ENCODE measurements at regions not wholly inside any gene's neighbourhood (a gene's known extent, or its start where the extent isn't known, plus 50 kb on each side); places are given as distances from the start of the nearest gene placed in this dataset.

- Histone ChIP-seq H3K4me3 (no peak overlapping the region), H3K27ac (no peak overlapping the region), H3K27me3 (no peaks in the 10 kb centered on the region), H3K9me3 (no peaks in the 10 kb centered on the region), H3K36me3 (no peaks in the 10 kb centered on the region), H3K4me1 (no peaks in the 10 kb centered on the region)
- intact Hi-C loops (cut with DNase I), result no loop called here
- TF ChIP-seq CTCF (IDR thresholded peaks at IDR 0.05), result no peak
- DNase-seq (no peak), ATAC-seq (no peak)
Measured at GRCh38 chr4:164613792-164614191, 140.1 kb upstream of the SMIM31 start.

GRCh38 chr4:164614329-164614728, 139.6 kb upstream of the SMIM31 start:
- Histone ChIP-seq H3K4me1 (no peaks in the 10 kb centered on the region), H3K27me3 (no peaks in the 10 kb centered on the region), H3K36me3 (no peaks in the 10 kb centered on the region), H3K4me3 (no peak overlapping the region), H3K9me3 (no peaks in the 10 kb centered on the region), H3K27ac (no peak overlapping the region)
- ATAC-seq, result no peak
- TF ChIP-seq CTCF (IDR thresholded peaks at IDR 0.05), result no peak
- intact Hi-C loops (cut with DNase I), result no loop called here
- no peak for DNase-seq

DNA sequence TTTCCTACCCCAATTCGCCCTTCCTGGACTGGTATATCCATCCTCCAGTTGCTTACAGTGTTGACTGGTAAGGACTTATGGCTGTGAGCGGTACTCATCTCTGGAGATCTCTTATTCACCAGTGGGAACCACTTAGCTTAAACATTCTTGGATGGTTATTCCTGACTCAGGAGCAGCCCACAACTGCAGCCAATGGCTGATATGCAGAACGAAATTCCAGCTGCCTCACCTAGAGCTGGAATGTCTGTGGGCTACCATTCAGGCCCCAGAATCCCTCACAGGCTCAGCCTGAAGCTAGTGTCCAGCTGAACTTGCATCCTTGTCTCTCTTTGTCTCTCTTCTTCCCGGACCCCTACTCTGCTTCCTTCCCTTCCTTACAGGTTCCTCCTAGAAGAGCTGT, 138.9 kb upstream of the SMIM31 start:
- Histone ChIP-seq H3K9me3 (no peaks in the 10 kb centered on the region), H3K36me3 (no peaks in the 10 kb centered on the region), H3K4me3 (no peak overlapping the region), H3K4me1 (no peaks in the 10 kb centered on the region), H3K27me3 (no peaks in the 10 kb centered on the region), H3K27ac (no peak overlapping the region)
- intact Hi-C loops (cut with DNase I), result no loop called here
- TF ChIP-seq CTCF (IDR thresholded peaks at IDR 0.05), result no peak
- ATAC-seq (no peak), DNase-seq (no peak)

- Histone ChIP-seq H3K9me3 (no peaks in the 10 kb centered on the region), H3K27ac (no peak overlapping the region), H3K27me3 (no peaks in the 10 kb centered on the region), H3K4me1 (no peaks in the 10 kb centered on the region), H3K4me3 (no peak overlapping the region), H3K36me3 (no peaks in the 10 kb centered on the region)
- DNase-seq (no peak), ATAC-seq (no peak)
- intact Hi-C loops (cut with DNase I), result no loop called here
- TF ChIP-seq CTCF (IDR thresholded peaks at IDR 0.05), result no peak
Measured at GRCh38 chr4:164615964-164616363, 138.0 kb upstream of the SMIM31 start.

DNA sequence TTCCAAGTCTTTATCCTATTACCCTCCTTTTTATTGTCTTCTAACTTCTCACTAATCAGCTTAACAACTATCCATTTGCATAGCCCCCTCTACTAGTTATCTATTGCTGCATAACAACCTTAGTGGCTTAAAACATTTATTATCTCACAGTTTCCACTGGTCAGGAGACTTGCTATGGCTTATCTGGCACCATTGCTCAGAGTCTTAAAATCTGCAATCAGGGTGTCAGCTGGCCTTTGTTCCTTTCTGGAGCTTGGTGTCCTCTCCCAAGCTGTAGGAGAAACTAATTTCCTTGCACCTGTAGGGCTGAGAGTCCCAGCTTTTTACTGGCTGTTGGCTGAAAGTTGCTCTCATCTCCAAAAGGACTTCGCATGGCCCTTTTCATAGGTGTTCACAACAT, 137.0 kb upstream of the SMIM31 start:
- no peak overlapping the region for H3K27ac ChIP-seq
- no peak overlapping the region for H3K4me3 ChIP-seq
- no peaks in the 10 kb centered on the region for H3K27me3 ChIP-seq
- H3K36me3 ChIP-seq, result no peaks in the 10 kb centered on the region
- no peaks in the 10 kb centered on the region for H3K4me1 ChIP-seq
- DNase-seq (no peak), ATAC-seq (no peak)
- intact Hi-C loops (cut with DNase I), result no loop called here
- H3K9me3 ChIP-seq, result no peaks in the 10 kb centered on the region
- no peak for TF ChIP-seq CTCF (IDR thresholded peaks at IDR 0.05)

DNA sequence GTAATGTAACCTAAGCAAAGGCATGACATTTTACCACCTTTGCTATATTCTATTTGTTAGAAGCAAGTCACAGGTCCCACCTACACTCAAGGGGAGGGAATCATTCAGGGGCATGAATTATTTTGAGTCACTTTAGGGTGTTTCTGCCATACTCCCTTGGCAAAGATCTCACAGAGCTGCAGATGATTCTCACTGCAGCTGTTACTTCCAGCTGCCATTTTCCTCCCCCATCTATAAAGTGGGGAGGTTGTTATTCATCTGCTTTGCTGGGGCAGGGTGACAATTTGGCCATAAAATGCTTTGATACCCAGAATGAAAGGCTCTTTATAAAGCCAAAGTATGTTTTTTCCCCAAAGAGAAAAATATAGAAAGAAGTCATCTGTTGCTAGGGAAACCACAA, 136.5 kb upstream of the SMIM31 start:
- H3K4me1 ChIP-seq, result no peaks in the 10 kb centered on the region
- no peak for TF ChIP-seq CTCF (IDR thresholded peaks at IDR 0.05)
- intact Hi-C loops (cut with DNase I), result no loop called here
- no peak overlapping the region for H3K27ac ChIP-seq
- no peaks in the 10 kb centered on the region for H3K27me3 ChIP-seq
- no peaks in the 10 kb centered on the region for H3K9me3 ChIP-seq
- DNase-seq, result no peak
- ATAC-seq, result no peak
- no peaks in the 10 kb centered on the region for H3K36me3 ChIP-seq
- no peak overlapping the region for H3K4me3 ChIP-seq

Data from upper lobe of right lung (tissue), 1 donor.